K562 (cell line): ENCODE measurements at regions not wholly inside any gene's neighbourhood (a gene's known extent, or its start where the extent isn't known, plus 50 kb on each side); places are given as distances from the start of the nearest gene placed in this dataset.

Experiments
- BCLAF1 ChIP-seq, 2 experiments: fragments of 450-650 bp in 1 of 2; IDR thresholded peaks; 2 replicates each; pipeline ENCODE4 v1.6.1; 2011 to 2017; ENCODE audit warnings: low read depth in 2 of 2, antibody characterized with exemption in 1 of 2, borderline replicate concordance in 1 of 2, low read length in 1 of 2, mild to moderate bottlenecking in 1 of 2, mixed read lengths in 1 of 2; ENCODE audit not compliant: control insufficient read depth in 1 of 2
- BDP1 ChIP-seq: IDR thresholded peaks from 3 replicates; pipeline ENCODE4 v1.6.1; 2011; ENCODE audit not compliant: insufficient read length, insufficient read depth
- E2F6 ChIP-seq, 2 experiments: IDR thresholded peaks; 2 replicates each; pipeline ENCODE4 v1.6.1; 2011; ENCODE audit warnings: borderline replicate concordance in 1 of 2, control low read depth in 1 of 2, low read depth in 1 of 2, low read length in 1 of 2, mild to moderate bottlenecking in 1 of 2, mixed read lengths in 1 of 2, moderate library complexity in 1 of 2; ENCODE audit not compliant: insufficient read depth in 1 of 2, insufficient read length in 1 of 2, poor library complexity in 1 of 2, severe bottlenecking in 1 of 2; ENCODE audit errors: extremely low read depth in 1 of 2
- GABPB2 ChIP-seq: fragments of 250-450 bp; sonication (Bioruptor Pico); conservative IDR thresholded peaks from 2 replicates; pipeline ENCODE4 v1.5.1; 2021; ENCODE audit warnings: mild to moderate bottlenecking
- KLF10 ChIP-seq: fragments of 250-450 bp; sonication (Bioruptor Pico); IDR thresholded peaks from 2 replicates; pipeline ENCODE4 v1.6.1; 2021; ENCODE audit warnings: matching md5 sums
- MCM3 ChIP-seq: fragments of 450-650 bp; IDR thresholded peaks from 2 replicates; pipeline ENCODE4 v1.6.1; 2016
- NCOR1 ChIP-seq: fragments of 450-650 bp; IDR thresholded peaks from 2 replicates; pipeline ENCODE4 v1.6.1; 2016; ENCODE audit warnings: mild to moderate bottlenecking, moderate library complexity
- PHTF2 ChIP-seq: fragments of 250-450 bp; sonication (Bioruptor Pico); IDR thresholded peaks from 2 replicates; pipeline ENCODE4 v1.5.0; 2021; ENCODE audit warnings: mild to moderate bottlenecking
- RBBP5 ChIP-seq: fragments of 200-600 bp; sonication (generic); IDR thresholded peaks from 2 replicates; pipeline ENCODE4 v1.6.1; 2012; ENCODE audit warnings: borderline replicate concordance, mild to moderate bottlenecking, low read length, control low read depth, inconsistent platforms; ENCODE audit not compliant: insufficient read depth, poor library complexity, severe bottlenecking
- SNIP1 ChIP-seq: fragments of 450-650 bp; IDR thresholded peaks from 2 replicates; pipeline ENCODE4 v1.7.1; 2017; ENCODE audit warnings: low read depth, mild to moderate bottlenecking
- TARDBP ChIP-seq: fragments of 450-650 bp; IDR thresholded peaks from 2 replicates; pipeline ENCODE4 v1.6.1; 2016
- THAP7 ChIP-seq: fragments of 250-450 bp; sonication (Bioruptor Pico); IDR thresholded peaks from 2 replicates; pipeline ENCODE4 v1.5.0; 2021
- USF2 ChIP-seq: sonication (generic); formaldehyde crosslinking; IDR thresholded peaks from 2 replicates; pipeline ENCODE4 v1.5.0; 2020; ENCODE audit warnings: missing genetic modification reagents
- ZNF12 ChIP-seq: sonication (generic); formaldehyde crosslinking; IDR thresholded peaks from 2 replicates; pipeline ENCODE4 v1.4.0; 2020; ENCODE audit warnings: mild to moderate bottlenecking, missing genetic modification reagents
- ZNF124 ChIP-seq: sonication (generic); formaldehyde crosslinking; IDR thresholded peaks from 2 replicates; pipeline ENCODE4 v1.8.1; 2022; ENCODE audit warnings: missing genetic modification reagents
- ZNF324 ChIP-seq: fragments of 250-450 bp; sonication (Bioruptor Pico); IDR thresholded peaks from 2 replicates; pipeline ENCODE4 v1.4.0; 2020; ENCODE audit warnings: mild to moderate bottlenecking
- ZNF408 ChIP-seq: fragments of 250-450 bp; sonication (Bioruptor Pico); IDR thresholded peaks from 2 replicates; pipeline ENCODE4 v1.4.0; 2020; ENCODE audit warnings: low read depth, mild to moderate bottlenecking, moderate library complexity
- ZNF436 ChIP-seq: fragments of 250-450, 450-650 bp; sonication (Bioruptor Pico); formaldehyde crosslinking; IDR thresholded peaks from 2 replicates; pipeline ENCODE4 v1.7.0; 2020; ENCODE audit warnings: mild to moderate bottlenecking
- ZNF518B ChIP-seq: fragments of 250-450 bp; sonication (Bioruptor Pico); IDR thresholded peaks from 2 replicates; pipeline ENCODE4 v1.5.0; 2021; ENCODE audit warnings: mild to moderate bottlenecking, moderate library complexity

- TF ChIP-seq RBBP5, result no peak
- TF ChIP-seq BDP1, result no peak
- TF ChIP-seq ZNF518B, result no peak
- no peak for TF ChIP-seq SNIP1
- TF ChIP-seq USF2 (CRISPR knock-in tag), result no peak
- no peak for TF ChIP-seq GABPB2 (CRISPR knock-in tag)
- no peak for TF ChIP-seq THAP7
- no peak for TF ChIP-seq ZNF408 (CRISPR knock-in tag)
- TF ChIP-seq NCOR1, result no peak
- no peak for TF ChIP-seq ZNF436 (CRISPR knock-in tag)
- no peak for TF ChIP-seq ZNF324 (CRISPR knock-in tag)
- no peak for TF ChIP-seq BCLAF1 (IDR thresholded peaks at IDR 0.05; ENCODE audit: borderline replicate concordance in 1 of 2, control insufficient read depth in 1 of 2, low read depth in 2 of 2, low read length in 1 of 2)
- TF ChIP-seq MCM3, result no peak
- no peak for TF ChIP-seq KLF10 (CRISPR knock-in tag)
- no peak for TF ChIP-seq TARDBP
- TF ChIP-seq E2F6 (IDR thresholded peaks at IDR 0.05; ENCODE audit: borderline replicate concordance in 1 of 2, extremely low read depth in 1 of 2, insufficient read depth in 1 of 2, insufficient read length in 1 of 2, low read depth in 1 of 2, low read length in 1 of 2, poor library complexity in 1 of 2, severe bottlenecking in 1 of 2), result no peak
- TF ChIP-seq ZNF124, result no peak
- no peak for TF ChIP-seq PHTF2 (CRISPR knock-in tag)
- no peak for TF ChIP-seq ZNF12 (CRISPR knock-in tag)
Measured at GRCh38 chr9:107548298-107549142, 59.0 kb upstream of the KLF4 start (continued).
